ENCODE measurements at regions not wholly inside any gene's neighbourhood (a gene's known extent, or its start where the extent isn't known, plus 50 kb on each side); places are given as distances from the start of the nearest gene placed in this dataset.

- TF ChIP-seq, protein P1, sequence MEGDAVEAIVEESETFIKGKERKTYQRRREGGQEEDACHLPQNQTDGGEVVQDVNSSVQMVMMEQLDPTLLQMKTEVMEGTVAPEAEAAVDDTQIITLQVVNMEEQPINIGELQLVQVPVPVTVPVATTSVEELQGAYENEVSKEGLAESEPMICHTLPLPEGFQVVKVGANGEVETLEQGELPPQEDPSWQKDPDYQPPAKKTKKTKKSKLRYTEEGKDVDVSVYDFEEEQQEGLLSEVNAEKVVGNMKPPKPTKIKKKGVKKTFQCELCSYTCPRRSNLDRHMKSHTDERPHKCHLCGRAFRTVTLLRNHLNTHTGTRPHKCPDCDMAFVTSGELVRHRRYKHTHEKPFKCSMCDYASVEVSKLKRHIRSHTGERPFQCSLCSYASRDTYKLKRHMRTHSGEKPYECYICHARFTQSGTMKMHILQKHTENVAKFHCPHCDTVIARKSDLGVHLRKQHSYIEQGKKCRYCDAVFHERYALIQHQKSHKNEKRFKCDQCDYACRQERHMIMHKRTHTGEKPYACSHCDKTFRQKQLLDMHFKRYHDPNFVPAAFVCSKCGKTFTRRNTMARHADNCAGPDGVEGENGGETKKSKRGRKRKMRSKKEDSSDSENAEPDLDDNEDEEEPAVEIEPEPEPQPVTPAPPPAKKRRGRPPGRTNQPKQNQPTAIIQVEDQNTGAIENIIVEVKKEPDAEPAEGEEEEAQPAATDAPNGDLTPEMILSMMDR (IDR thresholded peaks at IDR 0.05 in 8 of 11, conservative IDR thresholded peaks at IDR 0.05 in 3 of 11) = no peak
- no peak for TF ChIP-seq POLR2AphosphoS5 (IDR thresholded peaks at IDR 0.05)
These were observed 153.3 kb downstream of the MID1IP1 start for GRCh38 chrX:38954520-38954919.

Measured in spleen (tissue), 7 donors.